Pancreas (tissue), 10 donors: ENCODE measurements at regions not wholly inside any gene's neighbourhood (a gene's known extent, or its start where the extent isn't known, plus 50 kb on each side); places are given as distances from the start of the nearest gene placed in this dataset.
A peak's percentile ranks its signal among the peaks of the same experiment; 100 is the strongest.

Experiments
- ATAC-seq, 4 donors: fragments of 200-7000 bp; cut with Tn5 transposase; one replicate each; pipeline versions ENCODE4 v1.8.0 to v1.9.1; 2020; ENCODE audit warnings: mild to moderate bottlenecking in 4 of 4, moderate library complexity in 4 of 4
- DNase-seq, 6 donors: peaks; one replicate each; pipeline ENCODE4 v3.0.0-alpha.2; 2020
- FAIRE-seq: peaks from 2 replicates; lab custom pipeline; 2012; peaks lifted over from hg19 to GRCh38; lab: Jason Lieb, UNC
- H3K27ac ChIP-seq, 4 donors: fragments of 200-600 bp; sonication (generic); 1 replicate in 3 of 4; 2 replicates in 1 of 4; pipeline versions ENCODE4 v1.5.0 to v1.8.0; 2020
- H3K27me3 ChIP-seq, 4 donors: fragments of 200-600 bp; one replicate each; pipeline ENCODE4 v1.8.0; 2021
- H3K36me3 ChIP-seq, 3 donors: fragments of 200-600 bp; sonication (generic) in 1 of 3; one replicate each; pipeline versions ENCODE4 v1.5.0 to v1.8.0; 2020 to 2021
- H3K4me1 ChIP-seq, 3 donors: fragments of 200-600 bp; one replicate each; pipeline ENCODE4 v1.8.0; 2021
- H3K4me3 ChIP-seq, 4 donors: fragments of 200-600 bp; sonication (generic) in 2 of 4; one replicate each; pipeline versions ENCODE4 v1.5.0 to v1.8.0; 2020 to 2021
- H3K9me3 ChIP-seq, 4 donors: fragments of 200-600 bp; one replicate each; pipeline ENCODE4 v1.8.0; 2021
- CTCF ChIP-seq, 4 donors: fragments of 200-600 bp; sonication (generic) in 3 of 4; IDR thresholded peaks; one replicate each; pipeline versions ENCODE4 v1.5.0 to v1.8.0; 2021; ENCODE audit warnings: antibody characterized with exemption in 4 of 4
- WGBS, 2 donors: extraction: QIAGEN DNeasy Blood & Tissue Kit; methylation state at CpG; one replicate each; pipeline ENCODE4 v1.1.7; 2013; 5-methylcytosine and 5-hydroxymethylcytosine counted together
- intact Hi-C, 3 donors: fragments of 100-400 bp; cut with DNase I; formaldehyde crosslinking; loops; one replicate each; pipeline versions ENCODE4 v1.11.1 to v1.14.2; 2022
- donor health status: healthy with polysubstance abuse.
- donor health status: DM: no; HTN: no; CAD: no; lungs with moderate emphysema.
- donor health status: DM: no; HTN: no; CAD: no.
- donor health status: control.
- donor health status: control.
- donor health status: Bipolar disorder and iron deficiency.
- donor health status: DM: yes; HTN: yes; CAD: no.
- donor health status: DM: no; HTN: no; CAD: no.
- donor health status: DM: no; HTN: no; CAD: no.
- donor health status: DM: yes; HTN: yes; CAD: no.

DNA sequence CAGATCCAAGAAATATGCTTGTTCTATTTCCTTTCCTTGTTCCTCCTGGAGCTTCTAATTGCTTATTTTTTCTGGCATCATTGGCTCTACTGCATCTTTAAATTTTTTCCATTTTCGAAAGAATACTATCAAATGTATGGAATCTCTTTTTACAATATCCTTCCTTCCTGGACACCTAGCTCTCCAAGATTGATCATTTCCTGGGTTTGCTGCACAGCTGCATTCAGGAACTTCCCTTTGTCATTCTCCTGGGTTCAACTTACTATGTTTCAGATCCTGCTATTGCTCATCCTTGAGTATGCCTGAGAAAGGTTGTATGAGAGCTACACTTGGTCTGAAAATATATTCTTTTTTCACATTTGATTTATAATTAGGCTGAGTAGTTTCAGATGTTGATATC lies 73.7 kb upstream of the ERCC6L2 start:
- 68 to 73% methylated on average over 1 of the region's 1 CpG for WGBS, 2 donors
- intact Hi-C loops, result no loop called here
- no peak for ATAC-seq
- no peak for DNase-seq
- no peak for TF ChIP-seq CTCF (IDR thresholded peaks at IDR 0.05)
- no peak overlapping the region for H3K27ac ChIP-seq
- FAIRE-seq, result no peak
- H3K4me1 ChIP-seq, result no peaks in the 10 kb centered on the region
- no peaks in the 10 kb centered on the region for H3K27me3 ChIP-seq
- H3K9me3 ChIP-seq, result no peaks in the 10 kb centered on the region
- H3K4me3 ChIP-seq, result no peak overlapping the region
- no peaks in the 10 kb centered on the region for H3K36me3 ChIP-seq

- no peak for TF ChIP-seq CTCF (IDR thresholded peaks at IDR 0.05)
- no peaks in the 10 kb centered on the region for H3K9me3 ChIP-seq
- peaks cover 0 to 3% (median 0%) of the 10 kb centered on the region in 3 donors for H3K4me1 ChIP-seq
- H3K36me3 ChIP-seq, result no peaks in the 10 kb centered on the region
- H3K27me3 ChIP-seq, result no peaks in the 10 kb centered on the region
- no peak overlapping the region for H3K27ac ChIP-seq
- intact Hi-C loops, result no loop called here
- H3K4me3 ChIP-seq, result no peak overlapping the region
- ATAC-seq (no peak), DNase-seq (no peak), FAIRE-seq (no peak)
- WGBS, 2 donors, result 55 to 62% methylated on average over 6 of the region's 6 CpGs
These were observed 79.5 kb upstream of the ERCC6L2 start for GRCh38 chr9:95796029-95796428.

DNA sequence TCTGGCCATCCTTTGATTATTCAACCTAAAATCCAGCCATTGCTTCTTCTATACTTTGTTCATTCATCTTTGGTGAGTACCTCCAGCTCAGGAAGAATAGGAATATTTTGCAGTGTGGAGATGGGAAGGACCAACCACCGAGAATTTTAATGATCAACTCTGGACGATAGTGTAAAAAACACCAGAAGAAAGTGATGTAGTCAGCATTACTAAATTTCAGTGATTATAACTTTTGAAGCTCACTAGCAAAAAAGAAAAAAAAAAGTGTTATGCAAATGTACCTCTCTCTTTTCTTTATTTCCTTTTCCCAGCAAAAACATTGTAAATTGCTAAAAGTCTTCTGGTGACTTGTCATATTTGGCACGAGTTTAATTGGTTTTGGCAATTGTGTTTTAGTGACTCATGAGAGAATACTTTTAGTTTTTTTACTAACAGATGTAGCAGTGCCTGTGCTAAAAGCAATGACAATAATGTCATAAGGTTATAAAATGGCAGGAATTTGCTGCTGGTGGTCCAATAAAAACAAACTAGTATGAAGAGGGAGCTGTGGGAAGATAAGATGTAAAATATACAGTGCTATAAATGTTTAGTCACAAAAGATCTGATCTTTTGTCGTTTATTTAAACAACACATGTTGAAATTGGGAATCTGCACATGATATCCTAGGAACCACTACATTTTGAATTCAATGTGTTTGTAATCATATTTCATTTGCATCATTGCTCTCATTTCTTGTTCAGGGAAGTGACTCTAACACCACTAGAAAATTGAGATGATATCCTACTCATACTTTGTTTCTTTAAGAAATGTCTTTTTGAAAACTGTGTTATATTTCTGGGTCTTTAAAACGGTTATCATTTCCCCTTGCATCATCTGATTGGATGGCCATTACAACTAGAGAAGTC lies 81.3 kb upstream of the ERCC6L2 start:
- H3K36me3 ChIP-seq, result no peaks in the 10 kb centered on the region
- DNase-seq, result no peak
- no peak for TF ChIP-seq CTCF (IDR thresholded peaks at IDR 0.05)
- 41 to 47% methylated on average over 5 of the region's 5 CpGs for WGBS, 2 donors
- ATAC-seq, result peak in 3 of 4 donors; percentile 49 to 60 (median 58)
- H3K27ac ChIP-seq, result peak overlapping the region in 2 of 4 donors; percentile 4 to 34
- H3K9me3 ChIP-seq, result no peaks in the 10 kb centered on the region
- no peaks in the 10 kb centered on the region for H3K27me3 ChIP-seq
- peak; percentile 74 for FAIRE-seq
- peaks cover 0 to 3% (median 0%) of the 10 kb centered on the region in 3 donors for H3K4me1 ChIP-seq
- intact Hi-C loops, result no loop called here
- no peak overlapping the region for H3K4me3 ChIP-seq

DNA sequence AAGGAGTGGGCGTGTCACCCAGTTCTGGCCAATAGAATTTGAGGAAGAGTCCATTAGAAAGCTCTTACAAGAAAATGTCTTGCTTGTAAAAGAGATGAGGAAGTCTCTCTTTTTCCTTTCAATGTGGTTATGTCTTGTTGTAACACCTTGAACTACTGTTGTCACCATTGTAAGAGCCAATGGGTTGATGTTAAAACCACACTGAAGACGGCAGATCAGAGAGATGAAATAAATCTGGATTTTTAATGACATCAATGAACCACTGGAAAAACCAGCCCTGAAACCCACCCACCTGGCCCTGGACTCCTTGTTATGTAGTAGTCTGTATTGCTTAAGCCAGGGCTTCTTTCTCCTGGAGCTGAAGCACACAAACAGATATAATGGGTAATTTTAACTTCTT lies 83.8 kb upstream of the ERCC6L2 start:
- 82 to 90% methylated on average over 2 of the region's 2 CpGs for WGBS, 2 donors

More for the DNA sequence above, 83.8 kb upstream of the ERCC6L2 start:
- intact Hi-C loops, result no loop called here
- FAIRE-seq (no peak), ATAC-seq (no peak), DNase-seq (no peak)
- no peak overlapping the region for H3K27ac ChIP-seq
- H3K36me3 ChIP-seq, result no peaks in the 10 kb centered on the region
- TF ChIP-seq CTCF (IDR thresholded peaks at IDR 0.05), result no peak
- peaks cover 0 to 3% (median 0%) of the 10 kb centered on the region in 3 donors for H3K4me1 ChIP-seq
- H3K27me3 ChIP-seq, result no peaks in the 10 kb centered on the region
- no peaks in the 10 kb centered on the region for H3K9me3 ChIP-seq
- no peak overlapping the region for H3K4me3 ChIP-seq
